ENCODE measurements at regions not wholly inside any gene's neighbourhood (a gene's known extent, or its start where the extent isn't known, plus 50 kb on each side); places are given as distances from the start of the nearest gene placed in this dataset.

DNA sequence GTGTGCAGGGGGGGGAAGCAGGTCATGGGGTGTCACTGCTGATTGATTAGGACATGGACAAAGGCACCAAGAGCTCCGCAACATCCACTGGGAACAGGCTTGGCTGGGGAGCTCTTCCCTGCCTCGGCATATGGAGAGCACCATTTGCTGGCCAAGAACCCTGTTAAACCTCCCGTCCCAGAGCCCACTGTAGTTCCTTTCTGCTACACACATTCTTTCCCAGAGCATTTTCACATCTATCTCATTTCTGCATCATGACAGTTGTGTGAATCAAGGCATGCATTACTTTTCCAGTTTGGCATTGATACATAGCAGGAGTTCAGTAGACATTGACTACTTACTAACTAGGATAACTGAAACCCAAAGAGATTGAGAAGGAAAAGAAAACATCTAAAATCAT, 333.4 kb upstream of the B3GAT1 start:
- no peak for DNase-seq (ENCODE audit: low read depth)

- no peak for DNase-seq (ENCODE audit: low read depth)
Observed at GRCh38 chr11:134743820-134744195, 331.8 kb upstream of the B3GAT1 start.

DNA sequence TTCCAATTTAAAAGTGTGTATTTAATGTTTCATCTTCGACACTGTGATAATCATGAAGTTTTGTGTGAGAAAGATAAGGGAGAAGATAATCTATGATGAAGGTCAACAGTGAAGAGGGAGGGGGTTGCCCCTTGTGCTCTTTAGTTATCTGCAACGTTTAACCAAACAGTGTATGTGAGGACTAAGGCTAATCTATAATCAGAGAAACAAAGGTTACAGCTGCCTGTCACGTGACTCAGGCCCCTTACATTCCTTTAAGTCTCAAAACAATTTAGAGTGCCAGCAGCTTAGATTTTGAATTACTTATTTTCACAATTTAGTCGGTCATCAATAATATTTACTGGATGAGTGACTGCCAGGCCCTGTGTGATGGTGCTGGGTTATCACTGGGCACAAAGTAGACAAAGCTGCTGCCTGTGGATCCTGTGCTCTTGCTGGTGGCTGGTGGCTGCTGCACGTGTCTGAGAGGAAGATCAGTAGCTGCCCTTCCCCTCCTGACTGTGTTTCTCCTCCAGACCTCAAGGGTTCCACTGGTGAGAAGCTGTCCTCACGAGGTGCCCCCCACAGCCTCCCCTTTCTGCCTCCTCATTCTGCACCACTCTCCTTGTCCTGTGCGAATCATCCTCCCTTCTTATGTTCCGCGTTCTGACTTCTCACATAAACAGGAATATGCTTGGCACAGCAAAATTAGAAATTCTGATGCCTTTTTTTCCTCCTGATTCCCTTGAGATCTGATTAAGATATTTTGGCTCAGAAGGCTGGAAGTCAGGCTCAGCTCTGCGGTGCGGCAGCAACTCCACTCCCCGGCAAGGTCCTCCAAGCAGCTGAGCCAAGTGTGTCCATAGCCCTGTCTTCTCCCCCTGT, 331.1 kb upstream of the B3GAT1 start:
- DNase-seq (ENCODE audit: low read depth) = no peak

- no peak for DNase-seq (ENCODE audit: low read depth)
Observed at GRCh38 chr11:134742224-134742612, 330.2 kb upstream of the B3GAT1 start.

DNA sequence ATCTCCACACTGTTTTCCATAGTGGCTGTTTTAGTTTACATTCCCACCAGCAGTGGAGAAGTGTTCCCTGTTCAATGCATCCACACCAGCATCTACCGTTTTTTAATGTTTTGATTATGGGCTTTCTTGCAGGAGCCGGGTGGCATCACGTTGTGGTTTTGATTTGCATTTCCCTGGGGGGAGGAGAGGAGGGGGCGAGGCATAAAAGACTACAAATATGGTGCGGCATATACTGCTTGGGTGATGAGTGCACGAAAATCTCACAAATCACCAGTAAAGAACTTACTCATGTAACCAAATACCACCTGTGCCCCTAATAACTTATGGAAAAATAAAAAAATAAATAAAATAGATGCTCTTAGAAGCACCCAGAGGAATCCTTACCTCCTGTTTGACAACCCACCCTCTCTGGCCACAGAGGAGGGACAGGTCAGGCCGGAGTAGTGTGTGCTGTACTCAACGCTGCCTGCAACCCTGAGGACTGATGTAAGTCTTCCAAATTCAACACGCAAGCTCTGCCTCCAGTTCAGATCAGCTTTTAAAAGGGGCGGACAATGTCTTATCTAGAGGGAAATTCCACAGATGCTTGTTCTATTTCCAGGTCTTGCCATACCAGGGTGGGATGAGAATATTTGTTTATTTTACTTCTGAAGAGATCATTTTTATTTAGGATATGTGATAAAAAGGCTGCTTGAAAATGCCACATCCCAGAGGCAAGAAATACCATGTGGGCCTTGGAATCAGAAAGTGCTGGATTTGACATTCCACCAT, 329.6 kb upstream of the B3GAT1 start:
- no peak for DNase-seq (ENCODE audit: low read depth)

- DNase-seq (ENCODE audit: low read depth) = no peak
Observed at GRCh38 chr11:134740590-134741261, 328.7 kb upstream of the B3GAT1 start.

GRCh38 chr11:134739136-134739535, 327.1 kb upstream of the B3GAT1 start:
- DNase-seq (ENCODE audit: low read depth) = no peak

DNA sequence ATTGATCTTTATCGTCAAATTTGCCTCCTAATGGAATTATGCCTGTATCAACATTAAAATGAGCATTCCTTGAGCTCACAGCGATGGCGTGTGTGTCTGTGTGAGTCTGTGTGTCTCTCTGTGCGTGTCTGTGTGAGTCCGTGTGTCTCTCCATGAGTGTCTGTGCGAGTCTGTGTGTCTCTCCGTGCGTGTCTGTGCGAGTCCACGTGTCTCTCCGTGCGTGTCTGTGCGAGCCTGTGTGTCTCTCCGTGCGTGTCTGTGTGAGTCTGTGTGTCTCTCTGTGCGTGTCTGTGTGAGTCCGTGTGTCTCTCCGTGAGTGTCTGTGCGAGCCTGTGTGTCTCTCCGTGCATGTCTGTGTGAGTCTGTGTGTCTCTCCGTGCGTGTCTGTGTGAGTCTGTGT, 326.5 kb upstream of the B3GAT1 start:
- no peak for DNase-seq (ENCODE audit: low read depth)

GRCh38 chr11:134737563-134738510, 325.8 kb upstream of the B3GAT1 start:
- no peak for DNase-seq (ENCODE audit: low read depth)

- DNase-seq (ENCODE audit: low read depth) = no peak
Observed at GRCh38 chr11:134736251-134736947, 324.4 kb upstream of the B3GAT1 start.

DNA sequence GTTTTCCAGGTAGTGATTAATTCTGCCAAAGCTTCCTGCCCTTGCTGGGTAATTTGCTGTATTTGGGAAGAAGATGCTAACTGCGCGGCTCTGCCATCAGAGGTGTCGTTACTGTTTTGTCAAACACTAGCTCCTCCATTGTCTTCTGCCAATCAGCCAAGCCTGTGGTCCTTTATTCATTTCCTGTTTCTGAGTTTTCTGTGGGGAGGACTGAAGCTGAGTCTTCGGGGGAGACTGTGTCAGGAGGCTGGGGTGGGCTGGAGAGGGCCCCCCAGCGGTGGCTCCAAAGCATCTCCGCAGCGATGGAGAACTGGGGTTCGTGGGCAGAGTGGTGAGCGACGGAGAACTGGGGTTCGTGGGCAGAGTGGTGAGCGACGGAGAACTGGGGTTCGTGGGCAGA, 322.9 kb upstream of the B3GAT1 start:
- DNase-seq (ENCODE audit: low read depth) = no peak

- no peak for DNase-seq (ENCODE audit: low read depth)
Observed at GRCh38 chr11:134734141-134734845, 322.3 kb upstream of the B3GAT1 start.

- DNase-seq (ENCODE audit: low read depth) = no peak
Observed at GRCh38 chr11:134733646-134734045, 321.6 kb upstream of the B3GAT1 start.

DNA sequence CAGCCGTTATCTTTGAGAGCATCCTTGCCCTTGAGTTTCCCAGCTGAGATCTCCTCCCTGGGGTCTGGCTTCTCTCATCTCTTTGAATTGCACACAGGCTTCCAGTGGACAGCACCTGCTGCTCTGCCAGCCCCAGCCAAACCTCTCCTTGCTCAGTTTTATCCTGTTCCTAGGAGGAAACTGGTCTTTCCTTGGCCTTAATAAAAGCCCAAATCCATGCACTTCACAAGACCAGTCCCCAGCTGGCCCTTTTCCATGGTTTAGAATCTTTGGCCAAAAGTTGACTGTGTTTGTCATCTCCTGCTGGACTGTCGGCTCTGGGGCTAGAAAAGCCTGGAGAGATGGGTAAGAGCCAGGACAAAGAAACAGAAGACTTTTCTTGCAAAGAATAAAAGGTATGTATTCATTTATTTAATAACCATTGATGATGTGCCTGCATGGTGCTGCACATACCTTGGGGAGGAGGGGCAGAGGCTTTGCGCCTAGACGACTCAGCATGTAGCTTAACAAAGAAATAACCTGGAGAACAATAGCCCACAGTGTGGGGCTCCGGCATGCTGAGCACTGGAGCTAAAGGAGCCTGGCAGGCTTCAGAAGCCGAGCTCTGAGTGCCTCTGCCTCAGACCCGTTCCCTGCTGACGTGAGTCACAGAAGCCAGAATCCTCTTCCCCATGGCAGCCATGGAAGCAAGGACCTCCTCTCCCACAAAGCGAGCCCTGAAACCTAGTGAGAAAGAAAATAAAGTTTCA, 319.3 kb upstream of the B3GAT1 start:
- DNase-seq (ENCODE audit: low read depth) = no peak

DNA sequence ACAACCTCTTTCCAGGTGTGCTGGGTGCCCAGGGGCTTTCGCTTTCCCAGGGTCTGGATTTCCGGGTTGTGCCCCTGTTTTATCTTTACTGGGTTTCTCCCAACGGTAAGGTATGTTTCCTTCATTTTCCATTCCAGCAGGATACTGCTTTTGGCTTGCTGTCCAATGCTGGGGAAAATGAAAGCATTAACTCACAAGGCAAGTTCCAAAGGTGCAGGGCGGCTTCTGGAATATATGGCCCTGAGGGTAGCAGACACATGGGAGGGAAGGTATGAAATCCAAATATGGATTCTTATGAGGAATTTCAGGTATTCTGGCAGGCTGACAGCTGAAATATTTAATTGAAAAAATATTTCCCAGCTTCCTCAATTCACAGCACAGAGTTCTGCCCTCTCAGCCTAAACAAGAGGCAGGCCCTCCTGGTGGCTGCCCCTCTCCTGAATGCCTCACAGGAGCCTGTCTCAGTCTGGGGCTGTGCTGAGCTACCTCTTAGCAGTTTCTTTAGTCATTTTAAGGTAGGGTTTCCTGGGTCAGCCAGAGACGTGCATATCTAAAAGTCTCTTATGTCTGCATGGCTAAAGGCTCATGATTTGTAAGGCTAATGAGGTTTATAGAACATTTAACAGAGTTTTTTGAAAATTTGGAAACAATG, 318.6 kb upstream of the B3GAT1 start:
- DNase-seq (ENCODE audit: low read depth) = no peak

DNA sequence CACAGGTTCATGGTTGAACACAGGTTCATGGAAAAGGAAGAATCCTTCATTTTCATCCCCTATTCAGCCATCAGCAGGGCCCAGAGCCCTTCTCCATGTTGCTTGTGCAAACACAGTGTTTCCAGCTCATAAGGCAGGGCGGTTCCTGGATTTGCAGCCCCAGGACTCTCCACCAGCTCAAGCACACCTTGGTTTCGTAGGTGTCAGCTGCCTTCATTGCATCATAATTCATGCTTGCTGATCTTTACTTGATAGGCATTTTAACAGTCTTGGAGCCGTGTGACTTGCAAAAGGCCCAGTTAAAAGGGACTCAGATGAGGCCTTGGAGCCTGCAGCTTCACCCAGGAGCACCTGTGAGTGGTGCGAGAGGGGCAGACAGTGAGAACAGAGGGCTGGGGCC, 318.1 kb upstream of the B3GAT1 start:
- DNase-seq (ENCODE audit: low read depth) = no peak

- no peak for DNase-seq (ENCODE audit: low read depth)
Observed at GRCh38 chr11:134728186-134728585, 316.1 kb upstream of the B3GAT1 start.

DNA sequence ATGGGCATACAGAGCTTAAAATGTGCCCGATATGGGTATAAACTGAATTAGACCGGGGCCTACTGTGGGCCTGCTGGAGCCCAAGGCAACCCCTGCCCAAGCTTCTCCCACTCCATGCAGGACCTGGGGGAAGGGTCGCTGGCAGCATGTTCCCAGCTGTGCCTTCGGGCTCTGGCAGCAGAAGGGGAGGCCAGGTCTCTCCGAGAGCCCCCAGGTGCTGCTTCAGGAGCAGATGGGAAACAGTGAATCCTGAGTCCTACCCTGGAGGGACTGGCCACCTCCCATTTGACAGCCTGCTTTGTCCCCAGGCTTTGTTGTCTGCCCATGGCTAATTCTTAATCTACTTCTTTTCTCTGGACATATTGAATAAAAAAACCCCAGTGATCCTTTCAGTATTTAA, 315.6 kb upstream of the B3GAT1 start:
- no peak for DNase-seq (ENCODE audit: low read depth)

- no peak for DNase-seq (ENCODE audit: low read depth)
Observed at GRCh38 chr11:134727204-134727603, 315.2 kb upstream of the B3GAT1 start.
